Gastrocnemius medialis (tissue), 4 donors: ENCODE measurements at regions not wholly inside any gene's neighbourhood (a gene's known extent, or its start where the extent isn't known, plus 50 kb on each side); places are given as distances from the start of the nearest gene placed in this dataset.

Source experiments
- ATAC-seq, 2 donors: fragments of 150-250 bp; one replicate each; pipeline ENCODE4 v1.9.1; 2016
- DNase-seq, 2 donors: peaks; one replicate each; pipeline ENCODE4 v3.0.0-alpha.2; 2019
- H3K27ac ChIP-seq, 4 donors: fragments of 200-600 bp; sonication (generic); 1 replicate in 1 of 4; 2 replicates in 3 of 4; pipeline ENCODE4 v1.5.1; 2016 to 2018; ENCODE audit warnings: mild to moderate bottlenecking in 2 of 4, moderate library complexity in 1 of 4
- H3K27me3 ChIP-seq, 3 donors: fragments of 200-600 bp; sonication (generic) in 2 of 3; 1 replicate in 1 of 3; 2 replicates in 2 of 3; pipeline versions ENCODE4 v1.5.1 to v1.6.0; 2016 to 2019; ENCODE audit warnings: mild to moderate bottlenecking in 1 of 3, moderate library complexity in 1 of 3
- H3K36me3 ChIP-seq, 2 donors: fragments of 200-600 bp; sonication (generic) in 1 of 2; one replicate each; pipeline ENCODE4 v1.5.1; 2017 to 2018
- H3K4me1 ChIP-seq, 2 donors: fragments of 200-600 bp; sonication (generic) in 1 of 2; one replicate each; pipeline ENCODE4 v1.5.1; 2016 to 2017; ENCODE audit warnings: mild to moderate bottlenecking in 2 of 2
- H3K4me3 ChIP-seq, 4 donors: fragments of 200-600 bp; sonication (generic) in 3 of 4; 1 replicate in 1 of 4; 2 replicates in 3 of 4; pipeline ENCODE4 v1.5.1; 2016 to 2019; ENCODE audit warnings: mild to moderate bottlenecking in 2 of 4
- H3K9me3 ChIP-seq, 3 donors: fragments of 200-600 bp; sonication (generic) in 2 of 3; 1 replicate in 1 of 3; 2 replicates in 2 of 3; pipeline ENCODE4 v1.5.1; 2016 to 2019
- POLR2A ChIP-seq, 2 donors: fragments of 450-650 bp; IDR thresholded peaks; one replicate each; pipeline ENCODE4 v1.6.1; 2017; ENCODE audit warnings: antibody characterized with exemption in 2 of 2, mild to moderate bottlenecking in 2 of 2, moderate library complexity in 2 of 2
- in situ Hi-C, 4 donors: fragments of 200-750 bp; cut with MboI; loops; one replicate each; pipeline versions ENCODE4 v1.15.0 to v1.8.0; 2017; ENCODE audit warnings: low sequenced_read_pairs in 4 of 4
- intact Hi-C: fragments of 100-400 bp; cut with DNase I; formaldehyde crosslinking; loops from one replicate; pipeline ENCODE4 v1.15.1; 2023; ENCODE audit warnings: low total_unique reads
- TF ChIP-seq, protein P1 (sequence below), 5 experiments: fragments of 450-650 bp in 3 of 5; fragments of 200-600 bp in 2 of 5; sonication (generic) in 2 of 5; IDR thresholded peaks in 4 of 5; conservative IDR thresholded peaks in 1 of 5; 1 replicate in 4 of 5; 2 replicates in 1 of 5; pipeline ENCODE4 v1.5.1; 2016 to 2019; ENCODE audit warnings: antibody characterized with exemption in 5 of 5, mild to moderate bottlenecking in 3 of 5, moderate library complexity in 3 of 5

DNA sequence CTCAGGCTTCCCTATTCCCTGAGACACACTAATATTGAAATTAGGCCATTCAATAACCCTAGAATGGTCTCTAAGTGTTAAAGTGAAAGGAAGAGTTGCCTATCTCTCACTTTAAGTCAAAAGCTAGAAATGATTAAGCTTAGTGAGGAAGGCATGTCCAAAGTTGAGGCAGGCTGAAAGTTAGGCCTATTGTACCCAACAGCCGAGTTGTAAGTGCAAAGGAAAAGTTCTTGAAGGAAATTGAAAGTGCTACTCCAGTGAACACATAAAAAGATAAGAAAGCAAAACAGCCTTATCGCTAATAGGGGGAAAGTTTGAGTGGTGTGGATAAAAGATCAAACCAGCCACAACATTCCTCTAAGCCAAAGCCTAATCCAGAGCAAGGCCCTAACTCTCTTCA, 117.9 kb upstream of the SPATA12 start:
- intact Hi-C loops: no loop called here
- DNase-seq (no peak), ATAC-seq (no peak)
- H3K27ac ChIP-seq: no peak overlapping the region
- H3K36me3 ChIP-seq: no peaks in the 10 kb centered on the region
- no peak for TF ChIP-seq POLR2A (IDR thresholded peaks at IDR 0.05)
- TF ChIP-seq, protein P1, sequence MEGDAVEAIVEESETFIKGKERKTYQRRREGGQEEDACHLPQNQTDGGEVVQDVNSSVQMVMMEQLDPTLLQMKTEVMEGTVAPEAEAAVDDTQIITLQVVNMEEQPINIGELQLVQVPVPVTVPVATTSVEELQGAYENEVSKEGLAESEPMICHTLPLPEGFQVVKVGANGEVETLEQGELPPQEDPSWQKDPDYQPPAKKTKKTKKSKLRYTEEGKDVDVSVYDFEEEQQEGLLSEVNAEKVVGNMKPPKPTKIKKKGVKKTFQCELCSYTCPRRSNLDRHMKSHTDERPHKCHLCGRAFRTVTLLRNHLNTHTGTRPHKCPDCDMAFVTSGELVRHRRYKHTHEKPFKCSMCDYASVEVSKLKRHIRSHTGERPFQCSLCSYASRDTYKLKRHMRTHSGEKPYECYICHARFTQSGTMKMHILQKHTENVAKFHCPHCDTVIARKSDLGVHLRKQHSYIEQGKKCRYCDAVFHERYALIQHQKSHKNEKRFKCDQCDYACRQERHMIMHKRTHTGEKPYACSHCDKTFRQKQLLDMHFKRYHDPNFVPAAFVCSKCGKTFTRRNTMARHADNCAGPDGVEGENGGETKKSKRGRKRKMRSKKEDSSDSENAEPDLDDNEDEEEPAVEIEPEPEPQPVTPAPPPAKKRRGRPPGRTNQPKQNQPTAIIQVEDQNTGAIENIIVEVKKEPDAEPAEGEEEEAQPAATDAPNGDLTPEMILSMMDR (IDR thresholded peaks at IDR 0.05 in 4 of 5, conservative IDR thresholded peaks at IDR 0.05 in 1 of 5): no peak
- H3K9me3 ChIP-seq: no peaks in the 10 kb centered on the region
- no peaks in the 10 kb centered on the region for H3K27me3 ChIP-seq
- H3K4me1 ChIP-seq: no peaks in the 10 kb centered on the region
- in situ Hi-C loops: no loop called here
- H3K4me3 ChIP-seq: no peak overlapping the region

DNA sequence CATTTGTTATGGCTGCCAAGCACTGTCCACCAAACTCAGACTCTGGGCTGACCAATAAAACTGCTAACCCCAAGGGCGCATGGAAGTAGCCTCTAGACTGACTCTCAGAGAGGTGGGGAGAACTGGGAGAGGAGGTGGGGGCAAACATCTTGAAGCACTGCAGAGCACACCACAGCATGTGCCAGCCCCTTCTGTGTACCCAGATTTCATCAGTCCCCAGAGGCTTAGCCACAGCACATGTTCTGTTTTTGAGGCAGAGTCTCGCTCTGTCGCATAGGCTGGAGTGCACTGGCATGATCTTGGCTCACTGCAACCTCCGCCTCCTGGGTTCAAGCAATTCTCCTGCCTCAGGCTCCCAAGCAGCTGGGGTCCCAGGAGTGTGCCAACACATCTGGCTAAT, 119.5 kb upstream of the SPATA12 start:
- ATAC-seq (no peak), DNase-seq (no peak)
- Histone ChIP-seq H3K9me3 (no peaks in the 10 kb centered on the region), H3K27ac (no peak overlapping the region), H3K36me3 (no peaks in the 10 kb centered on the region), H3K4me3 (no peak overlapping the region), H3K27me3 (no peaks in the 10 kb centered on the region), H3K4me1 (no peaks in the 10 kb centered on the region)
- in situ Hi-C loops (no loop called here), intact Hi-C loops (no loop called here)
- TF ChIP-seq POLR2A (IDR thresholded peaks at IDR 0.05): no peak
- TF ChIP-seq, protein P1 (IDR thresholded peaks at IDR 0.05 in 4 of 5, conservative IDR thresholded peaks at IDR 0.05 in 1 of 5): no peak

DNA sequence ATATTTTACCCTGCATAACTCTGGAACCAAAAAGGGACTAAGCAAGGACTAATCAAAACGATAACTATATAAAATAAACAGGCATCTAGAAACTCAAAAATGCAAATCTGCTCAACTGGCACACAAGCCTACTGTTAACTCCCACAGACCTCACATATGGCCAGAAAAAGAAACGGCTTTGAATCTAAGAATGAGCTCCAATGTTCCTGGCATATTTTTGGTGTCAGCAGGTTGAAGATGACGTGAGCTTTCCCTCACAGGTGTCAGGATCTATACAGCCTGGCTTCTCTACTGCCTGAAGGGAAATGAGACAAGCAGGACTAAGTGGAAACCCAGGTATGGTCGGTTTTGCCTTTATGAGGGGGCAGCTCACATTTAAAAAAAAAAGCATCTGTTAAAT, 120.1 kb upstream of the SPATA12 start:
- no peaks in the 10 kb centered on the region for H3K4me1 ChIP-seq
- H3K4me3 ChIP-seq: no peak overlapping the region
- no peaks in the 10 kb centered on the region for H3K9me3 ChIP-seq
- DNase-seq: no peak
- intact Hi-C loops (no loop called here), in situ Hi-C loops (no loop called here)
- H3K27ac ChIP-seq: no peak overlapping the region
- H3K27me3 ChIP-seq: no peaks in the 10 kb centered on the region
- ATAC-seq: no peak
- no peaks in the 10 kb centered on the region for H3K36me3 ChIP-seq
- no peak for TF ChIP-seq POLR2A (IDR thresholded peaks at IDR 0.05)
- TF ChIP-seq, protein P1 (IDR thresholded peaks at IDR 0.05 in 4 of 5, conservative IDR thresholded peaks at IDR 0.05 in 1 of 5): no peak

DNA sequence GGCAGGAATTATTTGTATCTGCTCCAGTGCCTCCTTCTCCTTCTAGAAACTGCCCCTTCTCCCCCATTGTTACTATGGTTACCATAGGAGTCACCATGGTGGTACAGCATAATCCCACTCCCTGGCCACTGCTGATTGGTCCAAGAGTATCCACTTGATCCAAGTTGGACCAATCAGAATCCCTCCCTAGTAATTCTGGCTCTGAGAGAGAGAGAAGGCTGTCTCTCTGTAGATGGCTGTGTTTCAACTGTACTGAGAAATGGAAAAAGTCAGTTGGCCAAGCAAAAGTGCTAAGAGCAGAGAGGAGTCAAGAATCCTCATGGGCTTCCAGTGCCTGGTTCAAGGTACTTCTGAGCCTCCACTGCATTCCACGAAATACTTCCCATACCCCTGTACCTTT, 120.6 kb upstream of the SPATA12 start:
- Histone ChIP-seq H3K4me1 (no peaks in the 10 kb centered on the region), H3K27me3 (no peaks in the 10 kb centered on the region), H3K9me3 (no peaks in the 10 kb centered on the region), H3K27ac (no peak overlapping the region), H3K4me3 (no peak overlapping the region), H3K36me3 (no peaks in the 10 kb centered on the region)
- ATAC-seq (no peak), DNase-seq (no peak)
- no peak for TF ChIP-seq POLR2A (IDR thresholded peaks at IDR 0.05)
- TF ChIP-seq, protein P1 (IDR thresholded peaks at IDR 0.05 in 4 of 5, conservative IDR thresholded peaks at IDR 0.05 in 1 of 5): no peak
- in situ Hi-C loops (no loop called here), intact Hi-C loops (no loop called here)

DNA sequence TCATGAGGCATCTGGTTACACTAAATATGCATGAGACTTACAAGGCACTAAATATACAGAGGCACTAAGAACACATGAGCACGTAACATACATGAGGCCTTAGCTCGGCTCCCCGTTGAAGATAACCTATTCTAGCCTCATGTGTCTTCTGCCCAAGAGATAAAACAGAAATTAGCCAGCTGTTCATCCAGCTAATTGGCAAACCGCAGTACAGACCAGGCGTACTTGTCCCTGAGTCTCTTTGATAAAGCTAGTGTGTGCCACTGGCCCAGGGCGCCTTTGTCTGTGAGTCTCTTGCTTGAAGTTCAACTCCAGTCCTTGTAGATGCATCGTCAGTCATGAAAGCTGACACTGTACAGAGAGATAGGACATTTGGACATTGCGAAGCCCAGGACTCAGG, 121.9 kb upstream of the SPATA12 start:
- H3K4me1 ChIP-seq: no peaks in the 10 kb centered on the region
- intact Hi-C loops: no loop called here

More for the DNA sequence above, 121.9 kb upstream of the SPATA12 start:
- DNase-seq (no peak), ATAC-seq (no peak)
- H3K36me3 ChIP-seq: no peaks in the 10 kb centered on the region
- in situ Hi-C loops: no loop called here
- TF ChIP-seq POLR2A (IDR thresholded peaks at IDR 0.05): no peak
- TF ChIP-seq, protein P1 (IDR thresholded peaks at IDR 0.05 in 4 of 5, conservative IDR thresholded peaks at IDR 0.05 in 1 of 5): no peak
- H3K4me3 ChIP-seq: no peak overlapping the region
- no peaks in the 10 kb centered on the region for H3K9me3 ChIP-seq
- H3K27me3 ChIP-seq: no peaks in the 10 kb centered on the region
- H3K27ac ChIP-seq: no peak overlapping the region
